ENCODE measurements at regions not wholly inside any gene's neighbourhood (a gene's known extent, or its start where the extent isn't known, plus 50 kb on each side); places are given as distances from the start of the nearest gene placed in this dataset.
"Not testable (repeated sequence)": the region's sequence is repeated elsewhere in the genome, so short reads cannot be mapped to it uniquely, and the experiment has no call there.

GRCh38 chr3:32632533-32633265, 52.3 kb upstream of the CNOT10 start:
- DNase-seq = no peak

GRCh38 chr3:32630266-32630665, 54.7 kb upstream of the CNOT10 start:
- DNase-seq = peak; percentile 38

GRCh38 chr3:32626631-32627030, 56.0 kb upstream of the DYNC1LI1 start:
- no peak for DNase-seq

GRCh38 chr3:32625543-32626176, 55.0 kb upstream of the DYNC1LI1 start:
- not testable (repeated sequence) for DNase-seq

- DNase-seq = no peak
Observed at GRCh38 chr3:32623532-32623931, 52.9 kb upstream of the DYNC1LI1 start.

- no peak for DNase-seq
Observed at GRCh38 chr3:32621466-32621865, 50.8 kb upstream of the DYNC1LI1 start.

GRCh38 chr3:32620611-32621310, 50.1 kb upstream of the DYNC1LI1 start:
- no peak for DNase-seq
